Ishikawa (cell line): ENCODE measurements at regions not wholly inside any gene's neighbourhood (a gene's known extent, or its start where the extent isn't known, plus 50 kb on each side); places are given as distances from the start of the nearest gene placed in this dataset.

Experiments used
- CEBPB ChIP-seq: IDR thresholded peaks from 2 replicates; pipeline ENCODE4 v1.6.1; 2012
- CREB1 ChIP-seq: IDR thresholded peaks from 2 replicates; pipeline ENCODE4 v1.6.1; 2012; ENCODE audit warnings: low read depth
- EGR1 ChIP-seq: IDR thresholded peaks from 2 replicates; pipeline ENCODE4 v1.6.1; 2012
- EP300 ChIP-seq: IDR thresholded peaks from 2 replicates; pipeline ENCODE4 v1.6.1; 2012; ENCODE audit warnings: borderline replicate concordance
- FOXM1 ChIP-seq: IDR thresholded peaks from 2 replicates; pipeline ENCODE4 v1.6.1; 2012; ENCODE audit warnings: low read depth, borderline replicate concordance
- NFIC ChIP-seq: IDR thresholded peaks from 2 replicates; pipeline ENCODE4 v1.6.1; 2012
- RAD21 ChIP-seq: IDR thresholded peaks from 2 replicates; pipeline ENCODE4 v1.6.1; 2012; ENCODE audit warnings: low read depth
- TAF1 ChIP-seq: IDR thresholded peaks from 2 replicates; pipeline ENCODE4 v1.6.1; 2012; ENCODE audit warnings: low read depth, mild to moderate bottlenecking
- TEAD4 ChIP-seq: IDR thresholded peaks from 2 replicates; pipeline ENCODE4 v1.6.1; 2012
- YY1 ChIP-seq: IDR thresholded peaks from 2 replicates; pipeline ENCODE4 v1.6.1; 2012; ENCODE audit warnings: low read depth
- ZBTB7A ChIP-seq: IDR thresholded peaks from 2 replicates; pipeline ENCODE4 v1.6.1; 2012; ENCODE audit warnings: low read depth
- TF ChIP-seq, protein P1 (sequence below): IDR thresholded peaks from 2 replicates; pipeline ENCODE4 v1.6.1; 2012; ENCODE audit warnings: low read depth, mild to moderate bottlenecking
- TF ChIP-seq, protein P2 (sequence below): IDR thresholded peaks from 2 replicates; pipeline ENCODE4 v1.6.1; 2012
- TF ChIP-seq, protein P3 (sequence below): IDR thresholded peaks from 2 replicates; pipeline ENCODE4 v1.6.1; 2012

GRCh38 chr11:21969841-21970240, 223.0 kb upstream of the ANO5 start:
- TF ChIP-seq, protein P1, sequence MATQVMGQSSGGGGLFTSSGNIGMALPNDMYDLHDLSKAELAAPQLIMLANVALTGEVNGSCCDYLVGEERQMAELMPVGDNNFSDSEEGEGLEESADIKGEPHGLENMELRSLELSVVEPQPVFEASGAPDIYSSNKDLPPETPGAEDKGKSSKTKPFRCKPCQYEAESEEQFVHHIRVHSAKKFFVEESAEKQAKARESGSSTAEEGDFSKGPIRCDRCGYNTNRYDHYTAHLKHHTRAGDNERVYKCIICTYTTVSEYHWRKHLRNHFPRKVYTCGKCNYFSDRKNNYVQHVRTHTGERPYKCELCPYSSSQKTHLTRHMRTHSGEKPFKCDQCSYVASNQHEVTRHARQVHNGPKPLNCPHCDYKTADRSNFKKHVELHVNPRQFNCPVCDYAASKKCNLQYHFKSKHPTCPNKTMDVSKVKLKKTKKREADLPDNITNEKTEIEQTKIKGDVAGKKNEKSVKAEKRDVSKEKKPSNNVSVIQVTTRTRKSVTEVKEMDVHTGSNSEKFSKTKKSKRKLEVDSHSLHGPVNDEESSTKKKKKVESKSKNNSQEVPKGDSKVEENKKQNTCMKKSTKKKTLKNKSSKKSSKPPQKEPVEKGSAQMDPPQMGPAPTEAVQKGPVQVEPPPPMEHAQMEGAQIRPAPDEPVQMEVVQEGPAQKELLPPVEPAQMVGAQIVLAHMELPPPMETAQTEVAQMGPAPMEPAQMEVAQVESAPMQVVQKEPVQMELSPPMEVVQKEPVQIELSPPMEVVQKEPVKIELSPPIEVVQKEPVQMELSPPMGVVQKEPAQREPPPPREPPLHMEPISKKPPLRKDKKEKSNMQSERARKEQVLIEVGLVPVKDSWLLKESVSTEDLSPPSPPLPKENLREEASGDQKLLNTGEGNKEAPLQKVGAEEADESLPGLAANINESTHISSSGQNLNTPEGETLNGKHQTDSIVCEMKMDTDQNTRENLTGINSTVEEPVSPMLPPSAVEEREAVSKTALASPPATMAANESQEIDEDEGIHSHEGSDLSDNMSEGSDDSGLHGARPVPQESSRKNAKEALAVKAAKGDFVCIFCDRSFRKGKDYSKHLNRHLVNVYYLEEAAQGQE, result no peak
- TF ChIP-seq YY1 (no peak), CREB1 (no peak), RAD21 (no peak), TAF1 (no peak), EP300 (no peak), FOXM1 (no peak), ZBTB7A (no peak), NFIC (no peak), CEBPB (no peak), EGR1 (no peak), TEAD4 (no peak)
- TF ChIP-seq, protein P2, sequence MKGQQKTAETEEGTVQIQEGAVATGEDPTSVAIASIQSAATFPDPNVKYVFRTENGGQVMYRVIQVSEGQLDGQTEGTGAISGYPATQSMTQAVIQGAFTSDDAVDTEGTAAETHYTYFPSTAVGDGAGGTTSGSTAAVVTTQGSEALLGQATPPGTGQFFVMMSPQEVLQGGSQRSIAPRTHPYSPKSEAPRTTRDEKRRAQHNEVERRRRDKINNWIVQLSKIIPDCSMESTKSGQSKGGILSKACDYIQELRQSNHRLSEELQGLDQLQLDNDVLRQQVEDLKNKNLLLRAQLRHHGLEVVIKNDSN, result no peak
- TF ChIP-seq, protein P3, sequence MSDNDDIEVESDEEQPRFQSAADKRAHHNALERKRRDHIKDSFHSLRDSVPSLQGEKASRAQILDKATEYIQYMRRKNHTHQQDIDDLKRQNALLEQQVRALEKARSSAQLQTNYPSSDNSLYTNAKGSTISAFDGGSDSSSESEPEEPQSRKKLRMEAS, result no peak
